ENCODE measurements at regions not wholly inside any gene's neighbourhood (a gene's known extent, or its start where the extent isn't known, plus 50 kb on each side); places are given as distances from the start of the nearest gene placed in this dataset.

DNA sequence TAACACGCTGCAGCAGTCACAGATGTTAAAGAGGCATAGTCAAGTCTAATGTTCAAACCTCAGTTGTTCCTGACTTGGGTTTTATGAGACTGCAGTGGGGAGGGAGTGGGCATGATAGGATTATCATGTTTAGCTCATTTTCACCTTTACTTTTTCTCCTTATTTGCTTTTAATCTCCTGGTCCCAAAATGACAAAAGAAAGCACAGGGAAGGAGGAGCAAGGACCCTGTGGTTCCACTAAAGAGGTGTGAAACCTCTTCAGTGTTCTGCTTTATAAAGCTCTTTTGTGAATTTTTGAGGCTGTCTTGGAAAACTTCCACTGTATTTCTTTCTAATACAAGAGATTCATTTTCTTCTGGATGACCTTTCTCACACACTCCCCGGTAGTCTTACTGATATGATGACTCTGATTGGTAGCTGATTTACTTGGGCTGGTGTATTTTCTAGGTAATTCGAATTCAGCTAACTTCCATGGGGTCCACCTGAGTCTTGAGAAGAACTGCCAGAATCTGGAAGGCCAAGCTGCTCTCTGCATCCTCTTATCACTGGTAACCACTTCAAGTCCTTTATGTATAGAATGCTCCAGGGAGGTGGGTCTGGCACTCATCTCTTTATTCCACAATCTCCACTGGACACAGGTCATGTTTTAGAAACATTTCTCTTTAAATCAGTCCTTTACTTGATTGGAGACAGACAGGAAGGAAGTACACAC is 1364.4 kb upstream of the CDH9 start:
- DNase-seq, result no peak
- intact Hi-C loops (cut with DNase I; ENCODE audit: low total_unique reads), result no loop called here
- H3K4me3 ChIP-seq, result no peak overlapping the region
- 78 to 80% methylated on average over 3 of the region's 3 CpGs for WGBS, 2 donors
- H3K27ac ChIP-seq, result no peak overlapping the region
- H3K36me3 ChIP-seq (ENCODE audit: low read depth, missing control alignments), result no peaks in the 10 kb centered on the region
- H3K4me1 ChIP-seq, result no peaks in the 10 kb centered on the region
- H3K27me3 ChIP-seq, result no peaks in the 10 kb centered on the region
- no peak for TF ChIP-seq POLR2A (IDR thresholded peaks at IDR 0.05)
- TF ChIP-seq, protein P1, sequence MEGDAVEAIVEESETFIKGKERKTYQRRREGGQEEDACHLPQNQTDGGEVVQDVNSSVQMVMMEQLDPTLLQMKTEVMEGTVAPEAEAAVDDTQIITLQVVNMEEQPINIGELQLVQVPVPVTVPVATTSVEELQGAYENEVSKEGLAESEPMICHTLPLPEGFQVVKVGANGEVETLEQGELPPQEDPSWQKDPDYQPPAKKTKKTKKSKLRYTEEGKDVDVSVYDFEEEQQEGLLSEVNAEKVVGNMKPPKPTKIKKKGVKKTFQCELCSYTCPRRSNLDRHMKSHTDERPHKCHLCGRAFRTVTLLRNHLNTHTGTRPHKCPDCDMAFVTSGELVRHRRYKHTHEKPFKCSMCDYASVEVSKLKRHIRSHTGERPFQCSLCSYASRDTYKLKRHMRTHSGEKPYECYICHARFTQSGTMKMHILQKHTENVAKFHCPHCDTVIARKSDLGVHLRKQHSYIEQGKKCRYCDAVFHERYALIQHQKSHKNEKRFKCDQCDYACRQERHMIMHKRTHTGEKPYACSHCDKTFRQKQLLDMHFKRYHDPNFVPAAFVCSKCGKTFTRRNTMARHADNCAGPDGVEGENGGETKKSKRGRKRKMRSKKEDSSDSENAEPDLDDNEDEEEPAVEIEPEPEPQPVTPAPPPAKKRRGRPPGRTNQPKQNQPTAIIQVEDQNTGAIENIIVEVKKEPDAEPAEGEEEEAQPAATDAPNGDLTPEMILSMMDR (IDR thresholded peaks at IDR 0.05), result no peak
- no peaks in the 10 kb centered on the region for H3K9me3 ChIP-seq

DNA sequence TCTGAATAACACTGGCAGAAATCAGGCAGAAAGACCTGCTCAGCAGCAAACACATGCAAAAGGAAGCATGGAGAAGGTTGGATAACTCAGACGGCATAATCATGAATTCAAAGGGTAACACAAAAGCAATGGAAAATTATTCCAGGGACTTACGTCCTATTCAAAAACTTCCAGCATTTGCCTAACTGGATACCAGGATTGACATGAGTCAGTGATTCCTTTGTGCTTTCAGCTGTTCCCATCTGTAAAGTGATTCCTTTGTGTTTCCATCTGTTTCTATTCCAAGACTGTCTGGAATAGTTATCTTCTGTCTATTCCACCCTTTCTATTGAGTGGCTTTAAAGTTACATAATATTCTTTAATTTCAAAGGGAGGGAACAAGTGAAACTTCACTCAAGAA is 1361.7 kb upstream of the CDH9 start:
- WGBS, 2 donors, result 65 to 91% methylated on average over 2 of the region's 2 CpGs
- no peak for DNase-seq
- TF ChIP-seq, protein P1 (IDR thresholded peaks at IDR 0.05), result no peak
- TF ChIP-seq POLR2A (IDR thresholded peaks at IDR 0.05), result no peak
- Histone ChIP-seq H3K27me3 (no peaks in the 10 kb centered on the region), H3K27ac (no peak overlapping the region), H3K36me3 (ENCODE audit: low read depth, missing control alignments) (no peaks in the 10 kb centered on the region), H3K4me3 (no peak overlapping the region), H3K9me3 (no peaks in the 10 kb centered on the region), H3K4me1 (no peaks in the 10 kb centered on the region)
- intact Hi-C loops (cut with DNase I; ENCODE audit: low total_unique reads), result no loop called here

DNA sequence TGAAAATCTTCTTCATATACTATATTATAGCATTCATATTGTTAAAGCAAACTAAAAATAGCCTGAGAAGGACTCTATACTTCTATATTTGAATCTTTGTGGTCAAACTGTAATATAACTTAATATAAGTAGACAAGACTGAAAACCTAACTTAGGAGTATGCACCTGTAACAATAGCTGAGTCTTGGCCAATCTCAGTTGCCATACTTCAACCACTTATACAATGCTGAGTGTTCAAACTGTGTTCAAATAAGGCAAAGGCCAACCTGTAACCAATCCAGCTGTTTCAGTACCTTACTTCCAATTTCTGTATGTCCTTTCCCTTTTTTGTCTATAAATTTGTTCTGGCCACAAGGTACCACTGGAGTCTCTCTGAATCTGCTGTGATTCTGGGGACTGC is 1360.8 kb upstream of the CDH9 start:
- Histone ChIP-seq H3K4me1 (no peaks in the 10 kb centered on the region), H3K4me3 (no peak overlapping the region), H3K27ac (no peak overlapping the region), H3K36me3 (ENCODE audit: low read depth, missing control alignments) (no peaks in the 10 kb centered on the region), H3K27me3 (no peaks in the 10 kb centered on the region), H3K9me3 (no peaks in the 10 kb centered on the region)
- TF ChIP-seq, protein P1 (IDR thresholded peaks at IDR 0.05), result no peak
- no peak for TF ChIP-seq POLR2A (IDR thresholded peaks at IDR 0.05)
- DNase-seq, result no peak
- intact Hi-C loops (cut with DNase I; ENCODE audit: low total_unique reads), result no loop called here

DNA sequence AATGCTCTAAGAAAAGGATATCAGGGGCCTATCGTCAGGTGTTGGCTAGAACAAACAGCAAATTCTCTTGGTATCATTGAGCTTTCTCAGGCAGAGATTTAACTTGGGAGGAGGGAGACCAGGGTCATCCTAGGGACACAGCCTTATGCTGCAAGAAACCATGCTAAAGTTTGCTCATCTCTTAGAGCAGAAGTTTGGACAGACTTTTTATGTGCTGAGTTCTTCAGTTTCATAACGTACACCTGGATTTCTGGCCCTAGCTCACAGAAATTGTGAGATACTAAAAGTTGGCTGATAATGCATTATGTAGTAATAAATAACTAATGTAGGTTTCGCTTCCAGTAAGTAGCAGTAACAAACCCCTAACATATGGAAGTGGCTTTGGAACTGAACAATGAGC is 1359.8 kb upstream of the CDH9 start:
- Histone ChIP-seq H3K4me1 (no peaks in the 10 kb centered on the region), H3K27ac (no peak overlapping the region), H3K36me3 (ENCODE audit: low read depth, missing control alignments) (no peaks in the 10 kb centered on the region), H3K4me3 (no peak overlapping the region), H3K9me3 (no peaks in the 10 kb centered on the region), H3K27me3 (no peaks in the 10 kb centered on the region)
- TF ChIP-seq, protein P1 (IDR thresholded peaks at IDR 0.05), result no peak
- TF ChIP-seq POLR2A (IDR thresholded peaks at IDR 0.05), result no peak
- 61 to 64% methylated on average over 3 of the region's 3 CpGs for WGBS, 2 donors
- DNase-seq, result no peak
- intact Hi-C loops (cut with DNase I; ENCODE audit: low total_unique reads), result no loop called here

DNA sequence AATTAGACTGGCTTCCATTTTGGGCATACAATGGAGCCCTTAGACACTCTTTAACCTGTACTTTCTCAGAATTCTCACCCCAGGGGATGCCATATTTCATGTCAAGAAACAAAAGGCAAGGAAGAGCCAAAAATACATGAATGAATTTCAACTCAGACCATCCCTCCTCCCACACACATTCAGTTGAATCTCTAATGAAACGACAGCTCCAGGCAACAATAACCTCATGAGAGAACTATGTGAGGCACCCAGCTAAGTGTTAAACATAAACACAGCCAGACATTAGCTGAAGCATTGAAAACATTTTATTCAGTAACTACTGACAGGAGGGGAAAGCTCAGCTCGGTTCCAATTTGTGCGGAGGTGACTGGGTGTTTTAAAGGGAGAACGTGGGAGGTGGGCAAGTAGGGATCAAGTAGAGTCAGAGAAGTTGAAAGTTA is 1359.1 kb upstream of the CDH9 start:
- 21 to 35% methylated on average over 4 of the region's 4 CpGs for WGBS, 2 donors
- H3K9me3 ChIP-seq, result no peaks in the 10 kb centered on the region
- H3K36me3 ChIP-seq (ENCODE audit: low read depth, missing control alignments), result no peaks in the 10 kb centered on the region
- H3K4me3 ChIP-seq, result no peak overlapping the region
- no peak for DNase-seq
- intact Hi-C loops (cut with DNase I; ENCODE audit: low total_unique reads), result no loop called here
- H3K4me1 ChIP-seq, result no peaks in the 10 kb centered on the region
- H3K27ac ChIP-seq, result no peak overlapping the region
- TF ChIP-seq POLR2A (IDR thresholded peaks at IDR 0.05), result no peak
- TF ChIP-seq, protein P1 (IDR thresholded peaks at IDR 0.05), result no peak
- H3K27me3 ChIP-seq, result no peaks in the 10 kb centered on the region

All from testis (tissue), 2 donors.